HG02610 (cell line): ENCODE measurements at regions not wholly inside any gene's neighbourhood (a gene's known extent, or its start where the extent isn't known, plus 50 kb on each side); places are given as distances from the start of the nearest gene placed in this dataset.

Experiments used
- ATAC-seq: cut with Tn5 transposase; IDR thresholded peaks from one replicate; pipeline ENCODE4 v1.9.1; 2021; ENCODE audit warnings: mild to moderate bottlenecking, moderate library complexity; ENCODE audit not compliant: unreplicated experiment

- no peak for ATAC-seq
Observed at GRCh38 chr13:111632906-111633305, 312.5 kb downstream of the TEX29 start.

- ATAC-seq: no peak
Observed at GRCh38 chr13:111633401-111633800, 313.0 kb downstream of the TEX29 start.

- no peak for ATAC-seq
Observed at GRCh38 chr13:111634410-111634809, 314.0 kb downstream of the TEX29 start.

- no peak for ATAC-seq
Observed at GRCh38 chr13:111636271-111636670, 315.8 kb downstream of the TEX29 start.

GRCh38 chr13:111636804-111637203 is 316.4 kb downstream of the TEX29 start:
- ATAC-seq: no peak

GRCh38 chr13:111637365-111637764 is 316.9 kb downstream of the TEX29 start:
- ATAC-seq: no peak

GRCh38 chr13:111638233-111638632 is 317.8 kb downstream of the TEX29 start:
- no peak for ATAC-seq

GRCh38 chr13:111639196-111639705 is 318.8 kb downstream of the TEX29 start:
- no peak for ATAC-seq

GRCh38 chr13:111640006-111640405 is 319.6 kb downstream of the TEX29 start:
- ATAC-seq: no peak

- ATAC-seq: no peak
Observed at GRCh38 chr13:111640476-111640875, 320.0 kb downstream of the TEX29 start.

- no peak for ATAC-seq
Observed at GRCh38 chr13:111642156-111642767, 321.8 kb downstream of the TEX29 start.

- no peak for ATAC-seq
Observed at GRCh38 chr13:111644750-111645149, 324.3 kb downstream of the TEX29 start.

GRCh38 chr13:111645198-111645597 is 324.8 kb downstream of the TEX29 start:
- no peak for ATAC-seq

- ATAC-seq: no peak
Observed at GRCh38 chr13:111645598-111646455, 325.4 kb downstream of the TEX29 start.

- ATAC-seq: no peak
Observed at GRCh38 chr13:111646456-111646855, 326.0 kb downstream of the TEX29 start.

- ATAC-seq: no peak
Observed at GRCh38 chr13:111648885-111649284, 328.4 kb downstream of the TEX29 start.

GRCh38 chr13:111650626-111651025 is 330.2 kb downstream of the TEX29 start:
- ATAC-seq: no peak

GRCh38 chr13:111652676-111653075 is 332.2 kb downstream of the TEX29 start:
- no peak for ATAC-seq

- no peak for ATAC-seq
Observed at GRCh38 chr13:111654531-111654930, 334.1 kb downstream of the TEX29 start.

GRCh38 chr13:111656439-111656838 is 336.0 kb downstream of the TEX29 start:
- no peak for ATAC-seq

- ATAC-seq: no peak
Observed at GRCh38 chr13:111657013-111657412, 336.6 kb downstream of the TEX29 start.
